ENCODE measurements at regions not wholly inside any gene's neighbourhood (a gene's known extent, or its start where the extent isn't known, plus 50 kb on each side); places are given as distances from the start of the nearest gene placed in this dataset.

DNA sequence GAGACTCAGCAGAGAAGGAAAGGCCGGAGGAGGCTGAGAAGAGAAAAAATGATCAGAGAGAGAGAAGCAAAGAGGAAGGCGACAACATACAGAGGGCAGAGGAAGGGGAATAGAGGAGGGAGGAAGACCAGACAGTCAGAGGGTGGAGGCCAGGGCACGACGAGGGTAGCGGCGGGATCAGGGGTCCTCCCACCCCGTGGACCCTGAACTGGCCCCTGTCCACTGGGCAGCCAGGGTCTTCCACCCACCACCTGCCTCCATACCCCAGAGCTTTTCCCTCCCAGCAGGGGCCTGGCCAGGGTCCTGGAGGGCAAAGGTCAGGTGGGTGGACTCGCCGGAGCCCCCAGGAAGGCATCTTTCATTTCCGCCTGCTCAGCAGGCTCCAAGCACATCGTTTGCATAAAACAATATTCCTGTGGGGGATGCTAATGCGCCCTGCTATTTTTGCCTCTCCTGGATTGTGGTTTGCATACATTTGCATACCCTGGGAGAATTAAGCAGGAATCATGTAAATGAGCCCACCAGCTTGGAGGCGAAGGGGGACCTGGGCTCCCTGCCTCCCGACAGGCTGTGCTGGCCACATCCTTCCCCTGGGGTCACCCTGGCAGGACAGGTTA is 394.1 kb downstream of the MN1 start:
- Mint-ChIP-seq H3K36me3 (no peaks in the 10 kb centered on the region), H3K27ac (no peak overlapping the region), H3K27me3 (peaks cover 25 to 29% of the 10 kb centered on the region in 2 donors), H3K4me3 (no peak overlapping the region), H3K9me3 (peaks cover 4 to 8% of the 10 kb centered on the region in 2 donors), H3K4me1 (no peaks in the 10 kb centered on the region)
- ATAC-seq (replicated peaks) (no peak), DNase-seq (no peak)

DNA sequence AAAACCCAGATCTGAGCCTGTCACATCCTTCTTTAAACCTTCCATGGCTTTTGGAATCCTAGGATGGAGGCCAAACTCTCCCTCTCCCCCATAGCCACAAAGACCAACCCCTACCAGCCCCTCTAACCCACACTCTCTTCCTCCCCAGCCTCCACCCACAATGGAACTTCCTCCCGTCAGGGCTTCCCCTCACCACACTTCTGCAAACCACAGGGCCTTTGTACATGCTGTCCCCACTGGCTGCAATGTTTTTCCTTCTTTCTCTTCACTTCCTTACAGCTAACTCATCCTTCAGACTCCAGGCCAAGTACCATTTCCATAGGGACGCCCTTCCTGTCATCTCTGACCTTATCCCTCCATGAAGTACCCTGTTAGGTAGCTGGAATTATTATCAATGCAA is 393.5 kb downstream of the MN1 start:
- peaks cover 4 to 8% of the 10 kb centered on the region in 2 donors for H3K9me3 Mint-ChIP-seq
- peaks cover 25 to 29% of the 10 kb centered on the region in 2 donors for H3K27me3 Mint-ChIP-seq
- no peak overlapping the region for H3K4me3 Mint-ChIP-seq
- ATAC-seq (replicated peaks) (no peak), DNase-seq (no peak)
- H3K4me1 Mint-ChIP-seq: no peaks in the 10 kb centered on the region
- no peak overlapping the region for H3K27ac Mint-ChIP-seq
- H3K36me3 Mint-ChIP-seq: no peaks in the 10 kb centered on the region

DNA sequence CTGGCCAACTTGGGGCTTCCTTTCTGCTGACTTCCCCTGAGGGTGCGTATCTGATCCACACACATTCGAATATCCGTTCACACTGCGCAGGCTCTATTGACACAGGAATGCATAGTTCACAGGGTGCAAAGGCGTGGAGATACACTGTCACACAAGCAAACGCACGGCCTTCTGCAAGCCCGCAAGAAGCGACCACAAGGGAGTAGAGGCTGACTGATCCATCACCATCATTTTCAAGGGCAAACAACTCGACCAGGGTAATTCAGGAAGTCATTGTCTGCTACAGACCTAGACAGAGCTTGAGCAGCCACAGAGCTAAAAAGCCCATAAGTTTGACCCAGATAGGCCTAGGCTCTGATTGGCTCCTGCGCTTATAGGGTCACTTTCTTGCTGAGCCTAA is 392.3 kb downstream of the MN1 start:
- ATAC-seq (replicated peaks): no peak
- no peak for DNase-seq
- Mint-ChIP-seq H3K4me3 (no peak overlapping the region), H3K9me3 (peaks cover 4 to 6% of the 10 kb centered on the region in 2 donors), H3K4me1 (no peaks in the 10 kb centered on the region), H3K27ac (no peak overlapping the region), H3K36me3 (no peaks in the 10 kb centered on the region), H3K27me3 (peaks cover 25 to 26% of the 10 kb centered on the region in 2 donors)

DNA sequence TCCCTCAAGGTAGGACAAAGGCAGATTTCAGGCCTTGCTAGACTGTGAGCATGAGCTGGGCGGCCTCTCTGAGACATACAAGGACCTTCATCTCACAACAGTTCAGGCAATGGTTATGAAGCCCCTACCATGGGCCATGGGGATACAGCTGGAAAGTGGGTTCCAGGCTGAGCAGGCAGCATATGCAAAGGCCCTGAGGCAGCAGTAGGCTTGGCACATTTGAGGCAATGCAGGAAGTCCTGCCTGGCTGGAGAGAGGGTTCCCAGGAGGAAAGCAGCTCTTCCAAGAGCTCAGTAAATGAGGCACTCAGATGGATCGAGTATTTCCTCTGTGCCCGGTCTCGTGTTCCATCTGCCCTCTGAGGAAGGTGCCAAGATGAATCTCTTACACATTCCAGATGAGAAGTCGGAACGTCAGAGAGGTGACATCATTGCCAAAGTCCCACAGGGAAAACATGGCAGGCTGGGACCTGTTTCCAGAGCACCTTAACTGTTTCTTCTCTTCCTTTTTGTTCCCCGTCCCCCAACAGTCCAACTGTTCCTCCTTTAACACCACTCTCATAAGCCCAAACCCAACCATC is 388.6 kb downstream of the MN1 start:
- Mint-ChIP-seq H3K36me3 (no peaks in the 10 kb centered on the region), H3K27me3 (peaks cover 23 to 24% of the 10 kb centered on the region in 2 donors), H3K4me1 (no peaks in the 10 kb centered on the region), H3K27ac (no peak overlapping the region), H3K9me3 (peaks cover 4 to 6% of the 10 kb centered on the region in 2 donors), H3K4me3 (no peak overlapping the region)
- DNase-seq: no peak
- ATAC-seq (replicated peaks): no peak

DNA sequence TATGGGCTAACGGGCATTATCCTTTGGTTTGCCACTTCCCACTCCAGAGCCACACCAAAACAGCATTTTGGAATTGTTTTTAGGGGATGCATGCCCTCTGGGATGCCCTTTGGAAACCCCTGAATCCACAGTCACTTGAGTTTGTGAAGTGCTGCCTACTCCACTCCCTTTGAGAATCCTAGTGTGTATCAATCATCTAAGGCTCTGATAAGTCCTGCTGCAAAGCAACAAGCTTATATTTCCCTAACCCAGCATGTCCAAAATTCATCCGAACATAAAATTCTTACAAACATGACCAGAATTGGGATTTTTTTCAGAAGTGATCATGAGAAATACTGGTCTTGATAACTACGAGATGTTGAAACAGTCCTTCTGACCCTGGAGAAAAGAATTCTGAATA is 387.9 kb downstream of the MN1 start:
- H3K36me3 Mint-ChIP-seq: no peaks in the 10 kb centered on the region
- no peak overlapping the region for H3K4me3 Mint-ChIP-seq
- H3K4me1 Mint-ChIP-seq: no peaks in the 10 kb centered on the region
- no peak overlapping the region for H3K27ac Mint-ChIP-seq
- no peak for ATAC-seq (replicated peaks)
- H3K27me3 Mint-ChIP-seq: peaks cover 25% of the 10 kb centered on the region in 2 donors
- DNase-seq: no peak
- peaks cover 0 to 3% of the 10 kb centered on the region in 2 donors for H3K9me3 Mint-ChIP-seq

DNA sequence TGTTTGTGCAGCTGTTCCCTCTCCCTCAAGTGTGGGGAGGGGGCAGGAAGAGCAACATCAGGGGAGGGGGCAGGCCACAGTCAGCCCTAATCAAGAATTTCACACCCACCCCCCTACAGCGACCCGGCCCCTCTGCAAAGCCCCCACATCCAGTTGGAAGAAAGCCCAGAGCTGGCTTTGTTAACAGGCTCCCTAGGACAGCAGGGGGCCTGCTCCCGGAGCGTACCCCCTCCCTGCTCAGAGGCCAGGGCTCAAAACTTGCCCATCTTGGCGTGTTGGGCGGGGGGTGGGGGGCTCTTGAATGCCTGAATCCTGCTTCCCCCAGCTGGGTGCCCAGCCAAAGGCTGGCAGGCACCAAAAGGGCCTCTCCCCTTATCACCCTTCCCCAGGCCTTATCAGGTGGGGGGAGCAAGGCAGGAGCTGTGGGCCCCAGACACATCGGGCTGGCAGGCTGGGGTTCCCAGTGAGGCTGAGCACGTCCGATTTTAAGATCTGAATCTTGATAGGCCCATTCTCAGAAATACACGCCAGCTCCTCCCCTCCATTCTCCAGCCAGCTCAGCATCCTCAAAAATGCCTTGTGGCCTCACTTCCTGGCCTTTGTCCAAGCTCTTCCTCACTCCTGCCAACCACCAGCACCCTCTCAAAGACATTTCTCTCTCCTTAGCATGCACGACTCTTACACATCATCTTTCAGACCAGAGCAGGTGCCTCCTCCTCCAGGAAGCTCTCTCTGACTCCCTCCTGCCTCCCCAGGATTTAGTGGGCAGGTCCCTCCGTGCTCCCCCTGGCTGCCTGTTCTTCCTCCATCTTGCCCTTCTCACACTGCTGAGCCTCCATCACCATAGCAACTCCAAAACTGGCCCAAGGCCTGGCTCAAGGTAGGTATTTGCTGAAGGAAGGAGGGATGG is 384.8 kb downstream of the MN1 start:
- peaks cover 41 to 45% of the 10 kb centered on the region in 2 donors for H3K27me3 Mint-ChIP-seq
- ATAC-seq (replicated peaks) (no peak), DNase-seq (no peak)
- H3K9me3 Mint-ChIP-seq: peaks cover 0 to 3% of the 10 kb centered on the region in 2 donors
- H3K4me1 Mint-ChIP-seq: no peaks in the 10 kb centered on the region
- no peak overlapping the region for H3K27ac Mint-ChIP-seq
- no peak overlapping the region for H3K4me3 Mint-ChIP-seq
- no peaks in the 10 kb centered on the region for H3K36me3 Mint-ChIP-seq

DNA sequence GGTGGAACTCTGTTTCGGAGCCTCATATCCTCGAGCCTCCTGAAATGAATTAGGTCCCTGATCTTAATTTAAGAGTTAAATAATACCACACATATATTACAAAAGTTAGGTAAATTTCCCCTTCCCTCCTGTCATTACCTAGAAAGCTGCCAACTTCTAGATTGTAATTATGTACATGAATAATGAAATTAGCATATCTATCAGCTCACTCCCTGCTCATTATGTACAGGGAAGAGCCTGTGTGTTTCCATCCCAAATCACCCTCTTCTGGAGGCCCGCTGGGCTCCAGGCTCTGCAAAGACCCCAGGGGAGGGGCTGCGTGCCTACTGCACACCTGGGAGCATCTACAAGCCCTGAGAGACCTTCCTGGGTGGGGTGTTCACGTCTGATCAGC is 384.1 kb downstream of the MN1 start:
- H3K4me1 Mint-ChIP-seq: no peaks in the 10 kb centered on the region
- no peak for ATAC-seq (replicated peaks)
- peaks cover 38 to 41% of the 10 kb centered on the region in 2 donors for H3K27me3 Mint-ChIP-seq
- no peaks in the 10 kb centered on the region for H3K9me3 Mint-ChIP-seq
- H3K27ac Mint-ChIP-seq: no peak overlapping the region
- no peaks in the 10 kb centered on the region for H3K36me3 Mint-ChIP-seq
- no peak for DNase-seq
- H3K4me3 Mint-ChIP-seq: no peak overlapping the region

DNA sequence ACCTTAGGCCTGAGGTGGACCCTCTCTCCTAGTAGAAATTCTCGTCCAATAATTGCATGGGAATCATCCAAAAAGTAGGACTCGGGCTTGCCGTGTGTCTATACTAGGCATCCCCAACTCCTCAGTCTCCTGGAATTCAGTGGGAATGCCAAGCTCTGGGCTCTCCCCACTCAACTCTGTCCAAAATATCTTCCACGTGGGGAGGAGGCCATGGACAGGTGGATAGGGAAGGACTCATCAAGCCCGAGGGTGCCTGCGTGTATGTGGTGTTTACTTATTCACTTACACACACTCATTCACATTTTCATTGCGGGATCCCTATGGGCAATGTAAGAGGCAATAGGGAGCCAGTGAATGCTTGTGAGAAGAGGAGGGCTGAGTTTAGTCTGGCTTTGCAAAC is 383.3 kb downstream of the MN1 start:
- H3K4me1 Mint-ChIP-seq: no peaks in the 10 kb centered on the region
- H3K27ac Mint-ChIP-seq: no peak overlapping the region
- peaks cover 38 to 47% of the 10 kb centered on the region in 2 donors for H3K27me3 Mint-ChIP-seq
- ATAC-seq (replicated peaks): no peak
- H3K9me3 Mint-ChIP-seq: peaks cover 0 to 1% of the 10 kb centered on the region in 2 donors
- H3K36me3 Mint-ChIP-seq: no peaks in the 10 kb centered on the region
- no peak overlapping the region for H3K4me3 Mint-ChIP-seq
- DNase-seq: no peak

DNA sequence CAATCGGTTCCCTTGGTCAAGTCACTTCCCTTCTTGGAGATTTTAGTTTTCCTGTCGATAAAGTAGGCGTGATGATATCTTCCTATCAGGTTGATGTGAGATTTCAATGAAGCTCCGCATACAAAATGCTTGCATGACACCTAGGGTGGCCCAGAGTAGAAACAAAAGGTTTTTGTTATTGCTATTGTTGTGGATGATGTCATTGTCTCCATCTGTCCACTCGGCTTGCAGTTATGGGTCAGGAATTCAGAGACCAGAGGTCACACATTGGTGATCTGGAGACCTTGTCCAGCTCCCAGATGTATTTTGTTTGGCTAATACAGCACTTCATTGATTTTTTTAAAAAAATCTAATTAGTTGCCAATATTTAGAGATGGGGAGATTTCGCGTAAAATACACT is 382.1 kb downstream of the MN1 start:
- Mint-ChIP-seq H3K9me3 (peaks cover 2 to 3% of the 10 kb centered on the region in 2 donors), H3K27me3 (peaks cover 38 to 47% of the 10 kb centered on the region in 2 donors), H3K27ac (no peak overlapping the region), H3K36me3 (no peaks in the 10 kb centered on the region), H3K4me1 (no peaks in the 10 kb centered on the region), H3K4me3 (no peak overlapping the region)
- no peak for DNase-seq
- no peak for ATAC-seq (replicated peaks)

DNA sequence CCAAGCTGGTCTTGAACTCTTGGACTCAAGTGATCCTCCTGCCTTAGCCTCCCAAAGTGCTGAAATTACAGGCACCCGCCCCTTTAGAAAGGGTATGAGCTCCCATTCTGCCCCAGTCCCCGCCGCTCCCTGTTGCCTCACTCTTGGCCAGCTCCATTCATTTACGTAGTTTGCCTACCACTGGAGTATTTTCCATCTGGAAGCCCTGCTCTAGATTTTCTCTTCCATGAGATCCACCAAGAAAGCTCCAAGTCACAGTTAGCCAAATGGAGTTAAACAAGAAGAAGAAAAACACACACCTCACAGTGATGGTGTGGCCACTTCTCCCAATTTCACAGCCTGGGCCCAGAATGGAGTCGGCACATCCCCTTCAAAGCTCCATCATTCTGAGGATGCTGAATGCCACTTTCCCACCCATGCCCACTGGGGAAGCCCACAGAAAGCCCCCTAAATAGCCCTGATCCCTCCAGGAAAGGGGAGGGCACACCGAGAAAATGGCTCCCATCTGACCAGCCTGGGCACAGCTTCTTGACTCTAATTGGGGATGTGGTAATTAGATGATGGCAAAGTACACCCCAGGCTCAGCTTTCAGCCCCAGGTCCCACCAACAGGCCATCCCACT is 381.2 kb downstream of the MN1 start:
- H3K36me3 Mint-ChIP-seq: no peaks in the 10 kb centered on the region
- peaks cover 2 to 3% of the 10 kb centered on the region in 2 donors for H3K9me3 Mint-ChIP-seq
- H3K4me3 Mint-ChIP-seq: no peak overlapping the region
- H3K27me3 Mint-ChIP-seq: peaks cover 38 to 47% of the 10 kb centered on the region in 2 donors
- DNase-seq (no peak), ATAC-seq (replicated peaks) (no peak)
- no peaks in the 10 kb centered on the region for H3K4me1 Mint-ChIP-seq
- no peak overlapping the region for H3K27ac Mint-ChIP-seq

DNA sequence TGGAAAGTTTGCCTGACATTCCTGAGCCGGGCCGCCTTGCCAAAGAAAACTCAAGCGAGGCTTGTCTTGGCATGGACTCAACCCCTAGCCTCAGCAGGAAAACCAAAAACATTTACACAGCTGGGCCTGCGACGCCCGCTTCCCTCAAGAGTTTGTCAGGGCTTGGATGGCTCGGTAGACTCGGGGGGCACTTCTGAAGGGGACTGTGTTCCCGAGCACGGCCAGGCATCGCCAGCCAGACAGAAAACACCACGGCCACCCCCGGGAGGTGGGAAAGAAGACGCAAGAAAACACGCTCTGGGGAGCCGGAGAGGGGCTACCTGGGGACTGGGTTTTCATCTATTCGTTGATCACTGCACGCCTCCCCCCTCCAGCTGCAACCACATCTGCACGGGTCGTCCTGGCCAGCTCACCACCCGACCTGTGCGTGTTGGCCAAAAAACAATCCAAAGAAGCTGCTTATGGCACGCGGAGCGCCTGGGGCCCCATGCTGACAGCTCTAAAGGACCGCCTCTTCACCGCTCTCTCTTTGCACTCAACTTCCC is 380.7 kb downstream of the MN1 start:
- H3K27me3 Mint-ChIP-seq: peaks cover 37 to 46% of the 10 kb centered on the region in 2 donors
- no peak for ATAC-seq (replicated peaks)
- H3K4me3 Mint-ChIP-seq: no peak overlapping the region
- H3K36me3 Mint-ChIP-seq: no peaks in the 10 kb centered on the region
- H3K27ac Mint-ChIP-seq: no peak overlapping the region
- no peak for DNase-seq
- H3K9me3 Mint-ChIP-seq: peaks cover 2 to 3% of the 10 kb centered on the region in 2 donors
- H3K4me1 Mint-ChIP-seq: no peaks in the 10 kb centered on the region

DNA sequence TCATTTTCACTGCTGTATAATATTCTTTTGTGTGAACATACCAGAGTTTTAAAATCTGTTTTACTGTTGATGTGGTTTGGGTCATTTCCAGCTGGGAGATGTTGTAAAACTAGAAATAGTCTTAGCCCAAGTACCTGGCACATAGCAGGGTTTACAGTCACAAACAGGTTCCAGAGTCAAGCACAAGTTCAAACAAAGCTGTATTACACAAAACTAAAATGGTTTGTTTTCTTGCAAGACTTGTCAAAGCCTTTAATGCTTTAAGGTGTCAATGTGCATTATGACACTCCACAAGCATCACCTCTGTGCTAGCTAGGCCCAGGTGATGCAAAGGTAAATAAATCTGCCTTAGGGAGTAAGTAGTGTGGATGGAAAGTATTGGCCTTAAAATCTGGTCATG is 379.1 kb downstream of the MN1 start:
- ATAC-seq (replicated peaks) (no peak), DNase-seq (no peak)
- Mint-ChIP-seq H3K27ac (no peak overlapping the region), H3K36me3 (no peaks in the 10 kb centered on the region), H3K4me3 (no peak overlapping the region), H3K4me1 (no peaks in the 10 kb centered on the region), H3K27me3 (peaks cover 26 to 34% of the 10 kb centered on the region in 2 donors), H3K9me3 (peaks cover 2 to 4% of the 10 kb centered on the region in 2 donors)

DNA sequence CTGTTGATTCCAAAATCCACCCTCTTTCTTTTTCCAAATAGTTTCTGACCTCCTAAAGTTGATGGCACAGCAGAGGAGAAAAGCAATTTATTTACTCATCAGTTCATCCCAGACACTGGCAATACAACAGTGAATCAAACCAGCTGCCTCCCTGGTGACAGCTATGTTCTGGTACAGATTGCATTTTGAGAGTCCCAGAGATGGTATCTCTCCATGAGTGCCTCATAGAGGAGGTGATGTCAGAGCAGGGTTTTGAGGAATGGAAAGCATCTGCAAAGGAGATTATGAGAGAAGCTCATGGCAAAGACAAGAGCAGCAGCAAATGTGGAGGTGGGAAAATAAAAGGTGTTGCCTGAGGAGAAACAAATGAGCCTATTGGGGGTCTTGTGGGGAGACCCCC is 377.2 kb downstream of the MN1 start:
- H3K27me3 Mint-ChIP-seq: peaks cover 22 to 26% of the 10 kb centered on the region in 2 donors

DNA sequence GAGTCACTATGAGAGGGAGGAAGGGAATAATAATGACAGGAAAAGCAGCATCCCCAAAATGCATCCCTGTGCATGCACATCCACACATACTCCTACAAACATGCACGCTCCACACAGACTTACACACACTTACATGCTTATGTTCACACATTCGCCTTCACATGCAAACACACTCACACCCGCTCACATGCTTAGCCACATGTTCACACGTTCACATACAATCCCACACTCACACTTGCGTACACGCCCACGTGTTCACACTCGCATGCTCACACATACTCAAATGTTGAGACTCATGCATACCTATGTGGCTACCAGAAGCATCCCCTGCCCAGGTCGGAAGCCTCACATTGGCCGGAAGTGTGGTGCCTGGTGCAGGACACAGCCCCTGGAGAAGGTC is 372.1 kb downstream of the MN1 start:
- Mint-ChIP-seq H3K27me3 (peaks cover 0 to 7% of the 10 kb centered on the region in 2 donors), H3K9me3 (peaks cover 4 to 10% of the 10 kb centered on the region in 2 donors), H3K36me3 (peaks cover 0 to 4% of the 10 kb centered on the region in 2 donors), H3K4me1 (no peaks in the 10 kb centered on the region), H3K27ac (no peak overlapping the region), H3K4me3 (no peak overlapping the region)
- no peak for ATAC-seq (replicated peaks)
- DNase-seq: no peak

More for the DNA sequence above, 377.2 kb downstream of the MN1 start:
- H3K4me1 Mint-ChIP-seq: no peaks in the 10 kb centered on the region
- peaks cover 6 to 7% of the 10 kb centered on the region in 2 donors for H3K9me3 Mint-ChIP-seq
- H3K27ac Mint-ChIP-seq: no peak overlapping the region
- peaks cover 0 to 4% of the 10 kb centered on the region in 2 donors for H3K36me3 Mint-ChIP-seq
- no peak overlapping the region for H3K4me3 Mint-ChIP-seq
- no peak for DNase-seq
- ATAC-seq (replicated peaks): no peak

All from stimulated activated naive B cell treated with anti-CD40 and anti-IgM and Interleukin-4, amounts not matched to agents 10 μg/mL and 1 μg/mL and 100 μg/mL, for 72 hours (primary cell).